RPMI7951 (cell line): ENCODE measurements at regions not wholly inside any gene's neighbourhood (a gene's known extent, or its start where the extent isn't known, plus 50 kb on each side); places are given as distances from the start of the nearest gene placed in this dataset.

Source experiments
- DNase-seq: peaks from one replicate; pipeline ENCODE4 v3.0.0-alpha.2; 2012; ENCODE audit warnings: low read depth

DNA sequence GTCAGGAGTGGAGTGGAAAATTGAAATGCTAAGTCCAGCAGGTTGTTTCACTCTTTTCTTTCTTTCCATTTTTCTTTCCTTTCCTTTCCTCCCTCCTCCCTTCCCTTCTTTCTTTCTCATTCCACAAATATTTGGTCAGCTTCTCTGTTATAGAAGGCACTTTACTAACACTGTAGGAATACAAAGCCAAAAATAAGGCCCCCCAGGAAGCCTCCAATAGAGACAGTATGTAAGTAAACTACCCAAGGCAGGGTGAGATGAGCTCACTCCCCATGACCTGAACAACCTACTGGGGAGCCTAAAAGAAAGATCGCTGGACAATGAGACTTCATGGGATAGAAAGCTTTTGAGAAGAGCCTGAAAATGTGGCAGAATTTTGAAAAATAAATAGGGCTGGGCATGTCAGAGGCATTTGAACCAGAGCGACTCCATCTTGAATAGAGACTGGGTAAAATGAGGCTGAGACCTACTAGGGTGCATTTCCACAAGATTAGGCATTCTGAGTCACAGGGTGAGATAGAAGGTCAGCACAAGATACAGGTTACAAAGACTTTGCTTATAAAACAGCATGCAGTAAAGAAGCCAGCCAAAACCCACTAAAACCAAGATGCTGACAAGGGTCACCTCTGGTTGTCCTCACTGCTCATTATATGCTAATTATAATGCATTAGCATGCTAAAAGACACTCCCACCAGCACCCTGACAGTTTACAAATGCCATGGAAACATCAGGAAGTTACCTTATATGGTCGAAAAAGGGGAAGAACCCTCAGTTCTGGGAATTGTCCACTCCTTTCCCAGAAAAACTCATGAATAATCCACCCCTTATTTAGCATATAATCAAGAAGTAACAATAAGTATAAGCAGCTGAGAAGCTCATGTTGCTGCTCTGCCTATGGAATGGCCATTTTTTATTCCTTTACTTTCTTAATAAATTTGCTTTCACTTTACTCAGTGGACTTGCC lies 158.9 kb upstream of the EGFLAM start:
- DNase-seq, result no peak

DNA sequence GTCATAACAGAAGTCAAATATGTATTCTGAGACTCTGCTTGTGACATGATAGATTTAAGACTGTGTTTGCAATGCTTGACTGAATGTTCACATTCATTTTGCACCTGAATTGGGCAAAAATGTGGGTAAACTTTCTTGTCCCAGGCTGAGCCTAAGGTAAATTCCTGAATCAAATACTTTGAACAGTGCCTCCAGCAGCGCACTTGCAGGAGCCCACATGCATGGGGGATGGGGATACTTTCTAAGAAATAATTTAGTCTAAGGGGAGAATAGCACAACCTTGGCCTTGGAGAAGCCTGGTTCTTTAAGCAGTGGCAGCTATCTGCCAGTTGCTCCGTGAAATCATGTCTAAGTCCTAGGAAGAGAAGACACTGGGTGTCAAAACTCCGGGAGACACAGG lies 163.5 kb upstream of the EGFLAM start:
- no peak for DNase-seq

DNA sequence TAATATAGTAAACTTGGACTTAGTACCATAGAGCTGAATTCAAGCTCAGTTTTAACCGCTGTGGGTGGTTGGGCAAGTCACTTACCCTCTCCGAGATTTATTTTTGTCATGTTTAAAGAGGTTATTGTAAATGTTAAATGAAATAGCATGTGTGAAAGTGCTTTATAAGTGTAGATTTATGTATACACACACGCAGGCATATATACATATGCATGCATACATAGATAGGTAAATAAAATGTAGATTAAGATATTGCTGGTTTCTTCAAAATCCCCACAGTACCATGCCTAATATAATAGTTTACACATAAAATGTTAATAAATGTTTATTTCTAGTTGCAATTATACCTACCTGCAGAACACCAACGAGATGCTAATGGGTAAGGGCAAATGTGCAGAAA lies 164.5 kb upstream of the EGFLAM start:
- no peak for DNase-seq

DNA sequence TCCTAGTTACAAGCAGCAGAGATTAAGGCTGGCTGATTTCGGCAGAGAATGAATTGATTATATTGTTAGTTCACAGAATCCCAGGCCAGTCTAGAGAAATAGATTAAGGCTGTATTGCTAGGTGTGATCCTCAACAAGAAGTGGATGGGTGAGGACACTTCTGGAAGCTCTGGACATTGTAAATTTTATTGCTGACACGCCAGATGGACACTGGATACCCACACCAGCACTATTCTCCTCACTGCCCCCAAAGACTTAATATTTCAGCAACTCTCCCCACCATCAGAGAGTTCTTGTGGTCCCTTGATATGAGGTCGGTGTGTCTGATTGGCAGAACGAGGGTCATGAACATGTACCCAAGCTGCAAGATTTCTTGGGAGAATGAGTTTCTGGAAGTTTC lies 171.6 kb upstream of the EGFLAM start:
- DNase-seq, result no peak

DNA sequence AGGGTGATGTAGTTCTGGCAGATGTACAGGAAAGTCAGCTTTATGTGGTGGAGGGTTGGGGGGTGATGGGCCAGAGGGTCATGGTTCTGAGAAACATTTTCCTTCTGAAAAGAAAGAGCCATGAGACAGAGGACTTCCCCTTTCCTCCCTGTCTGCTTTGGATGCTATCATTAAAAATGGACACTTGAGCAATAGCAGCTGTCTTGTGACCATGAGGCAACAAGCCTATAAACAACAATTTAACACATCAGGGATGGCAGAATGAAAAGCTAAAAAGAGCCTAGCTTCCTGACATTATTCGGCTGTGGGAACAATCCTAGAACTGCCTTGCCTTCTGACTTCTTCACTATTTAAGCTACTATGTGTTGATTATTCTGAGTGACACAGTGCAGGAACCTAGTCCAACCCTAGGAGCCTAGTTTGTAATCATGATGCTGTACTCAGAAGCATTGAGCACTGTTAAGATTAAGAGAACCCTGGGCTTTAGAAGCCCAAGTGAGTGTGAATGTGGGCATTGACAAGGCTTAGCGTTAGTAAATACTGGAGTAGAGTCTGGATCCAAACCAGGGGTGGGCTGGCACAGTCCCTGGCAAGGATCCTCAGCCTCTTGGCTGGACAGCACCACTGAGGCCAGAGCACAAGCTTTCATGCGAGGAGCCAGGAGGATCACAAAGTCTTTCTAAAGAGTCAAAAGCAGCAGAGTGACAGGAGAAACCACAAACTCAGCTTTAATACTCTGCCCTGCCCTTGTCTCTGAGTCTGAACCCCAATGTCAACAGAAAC lies 178.5 kb upstream of the EGFLAM start:
- DNase-seq, result no peak

DNA sequence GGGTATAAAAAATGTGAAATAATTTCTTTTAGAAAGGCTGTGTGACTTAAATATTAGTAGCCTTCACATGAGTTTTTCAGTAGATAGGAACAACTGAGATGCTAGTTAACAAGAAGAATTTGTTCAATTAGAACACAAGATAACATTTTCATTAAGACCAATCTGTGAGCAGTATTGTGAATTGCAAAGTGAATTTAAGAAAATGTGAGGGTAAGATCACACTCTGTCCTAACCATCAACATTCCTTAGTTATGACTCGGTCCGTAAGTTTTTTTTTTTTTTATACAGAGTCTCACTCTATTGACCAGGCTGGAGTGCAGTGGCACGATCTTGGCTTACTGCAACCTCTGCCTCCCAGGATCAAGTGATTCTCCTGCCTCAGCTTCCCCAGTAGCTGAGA lies 180.2 kb upstream of the EGFLAM start:
- peak; percentile 35 for DNase-seq

DNA sequence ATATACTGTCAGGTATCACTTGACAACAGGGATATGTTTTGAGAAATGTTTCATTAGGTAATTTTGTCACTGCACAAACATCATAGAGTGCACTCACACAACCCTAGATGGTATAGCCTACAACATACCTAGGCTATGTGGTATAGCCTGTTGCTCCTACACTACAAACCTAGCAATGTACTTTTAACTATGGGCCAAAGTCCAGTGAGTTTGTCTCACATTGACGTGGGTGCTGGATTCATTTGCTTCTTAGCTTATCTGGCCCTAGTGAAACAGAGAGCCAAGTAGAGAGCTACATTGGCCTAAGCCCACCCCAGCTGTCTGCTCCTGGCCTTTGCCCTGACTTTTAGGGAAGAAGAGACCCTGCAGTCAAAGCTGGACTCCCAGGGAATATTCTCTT lies 180.7 kb upstream of the EGFLAM start:
- DNase-seq, result no peak

DNA sequence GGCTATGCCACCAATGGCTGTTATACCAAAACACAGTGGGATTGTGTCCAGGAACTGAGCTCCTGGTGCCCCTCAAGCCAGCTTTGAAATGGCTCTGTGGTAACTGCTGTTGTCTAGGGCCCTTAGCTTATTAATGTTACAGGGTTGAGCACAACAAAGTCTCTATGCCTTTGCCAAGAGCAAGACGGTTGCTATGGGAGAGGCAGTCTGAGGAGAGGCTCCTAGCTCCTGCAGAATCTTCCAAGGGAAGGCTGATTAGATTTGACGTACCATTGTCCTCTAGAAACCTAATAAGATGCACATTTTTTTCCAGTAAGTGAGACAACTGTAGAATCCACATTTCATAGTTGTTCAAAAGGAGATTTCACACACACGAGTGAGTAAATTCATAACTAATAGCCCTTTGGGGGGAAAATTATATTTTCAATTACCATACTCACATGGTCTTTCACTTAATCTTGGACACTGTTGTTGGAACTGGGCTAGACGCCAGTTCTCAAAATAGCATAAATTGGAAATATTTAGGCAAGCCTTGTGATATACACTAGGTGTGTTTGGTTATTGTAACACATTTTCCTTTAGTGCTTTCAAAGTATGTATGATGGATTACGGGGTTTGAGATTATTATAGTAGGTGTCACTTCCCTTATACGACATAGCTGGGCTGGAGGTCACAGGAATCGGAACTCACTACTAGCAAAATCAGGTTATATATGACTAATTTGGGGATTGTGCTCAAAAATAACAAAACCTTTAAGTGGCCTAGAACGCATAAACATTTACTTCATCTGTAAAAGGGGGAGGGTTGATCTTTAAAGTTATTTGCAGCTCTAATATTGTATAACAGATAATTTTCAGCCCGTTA lies 186.3 kb upstream of the EGFLAM start:
- no peak for DNase-seq

DNA sequence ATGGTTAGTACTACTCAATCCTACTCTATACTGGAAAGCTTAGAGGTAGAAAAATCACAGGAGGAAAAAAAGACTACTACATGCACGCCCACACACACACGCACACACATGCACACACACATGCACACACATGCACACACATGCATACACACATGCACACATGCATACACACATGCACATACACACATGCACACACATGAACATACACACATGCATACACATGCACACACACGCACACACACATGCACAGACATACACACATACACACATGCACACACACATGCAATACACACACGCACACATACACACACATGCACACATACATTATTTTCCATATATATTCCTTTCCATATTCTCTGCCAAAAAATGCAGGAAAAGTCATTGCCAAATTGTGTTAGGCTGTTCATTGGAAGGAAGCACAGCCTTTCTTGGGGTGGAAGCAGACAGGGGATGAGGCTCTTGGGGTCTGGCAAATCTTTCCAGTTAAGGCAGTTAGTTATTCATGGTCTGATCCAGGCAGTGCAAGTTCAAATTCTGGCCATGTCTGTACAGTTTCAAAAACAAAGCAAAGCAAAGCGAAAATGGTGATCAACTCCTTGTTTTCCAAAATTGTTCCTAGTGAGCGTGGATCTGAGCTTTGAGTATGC lies 187.9 kb upstream of the EGFLAM start:
- no peak for DNase-seq

DNA sequence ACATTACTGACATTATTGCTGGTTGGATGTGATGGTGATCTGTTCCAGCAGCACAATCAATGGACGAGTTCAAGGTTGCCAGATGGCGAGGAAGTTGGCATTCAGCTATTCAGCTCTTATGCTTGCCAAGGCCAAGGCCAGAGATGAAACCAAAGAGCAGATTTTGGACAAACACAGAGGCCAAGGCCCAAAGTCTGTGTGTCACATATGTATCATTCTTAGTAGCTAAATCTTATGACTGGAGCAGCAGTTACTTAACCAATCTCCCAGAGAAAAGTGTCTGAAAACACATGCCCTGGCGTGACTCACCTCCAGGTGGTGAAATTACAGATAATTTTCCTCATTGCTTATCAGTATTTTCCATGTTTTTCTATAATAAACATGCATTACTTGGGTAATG lies 189.0 kb upstream of the EGFLAM start:
- DNase-seq, result peak; percentile 11

DNA sequence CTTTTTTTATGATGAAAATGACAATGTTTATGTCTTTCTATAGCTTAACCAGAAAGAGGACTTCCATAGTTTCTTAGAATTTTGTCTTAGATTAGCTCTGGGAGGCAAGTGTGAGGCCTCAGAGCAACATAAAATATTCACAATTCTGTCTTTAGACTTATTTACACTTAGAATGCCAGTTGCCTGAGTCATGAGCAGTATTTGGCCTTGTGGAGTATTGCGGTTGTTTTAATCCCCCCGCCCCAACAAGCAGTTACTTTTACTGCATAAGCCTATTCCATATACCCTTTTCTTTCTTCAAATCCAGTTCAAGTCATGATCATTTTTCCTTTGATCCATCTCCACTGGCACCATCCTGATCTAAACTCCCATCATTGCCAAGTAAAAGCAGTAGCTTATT lies 198.0 kb upstream of the EGFLAM start:
- peak; percentile 47 for DNase-seq

DNA sequence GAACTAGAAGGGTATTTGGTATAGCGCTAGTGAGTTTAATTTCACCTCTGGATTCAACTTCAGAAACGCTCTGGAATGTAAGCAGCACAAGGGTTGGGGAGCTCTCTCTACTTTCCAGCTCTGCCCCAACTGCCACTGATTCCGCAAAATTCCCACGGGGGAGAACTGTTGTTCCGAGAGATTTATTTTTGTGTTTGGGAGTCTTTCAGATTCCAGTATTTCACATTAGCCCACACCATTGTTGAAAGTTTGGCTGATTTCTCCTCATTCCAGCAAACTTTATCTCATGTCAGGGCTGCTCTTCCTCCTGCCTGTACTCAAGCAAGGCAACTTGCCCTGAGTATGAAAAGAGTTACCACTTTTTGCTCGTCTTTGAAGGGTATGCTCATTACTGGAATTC lies 198.5 kb upstream of the EGFLAM start:
- no peak for DNase-seq

DNA sequence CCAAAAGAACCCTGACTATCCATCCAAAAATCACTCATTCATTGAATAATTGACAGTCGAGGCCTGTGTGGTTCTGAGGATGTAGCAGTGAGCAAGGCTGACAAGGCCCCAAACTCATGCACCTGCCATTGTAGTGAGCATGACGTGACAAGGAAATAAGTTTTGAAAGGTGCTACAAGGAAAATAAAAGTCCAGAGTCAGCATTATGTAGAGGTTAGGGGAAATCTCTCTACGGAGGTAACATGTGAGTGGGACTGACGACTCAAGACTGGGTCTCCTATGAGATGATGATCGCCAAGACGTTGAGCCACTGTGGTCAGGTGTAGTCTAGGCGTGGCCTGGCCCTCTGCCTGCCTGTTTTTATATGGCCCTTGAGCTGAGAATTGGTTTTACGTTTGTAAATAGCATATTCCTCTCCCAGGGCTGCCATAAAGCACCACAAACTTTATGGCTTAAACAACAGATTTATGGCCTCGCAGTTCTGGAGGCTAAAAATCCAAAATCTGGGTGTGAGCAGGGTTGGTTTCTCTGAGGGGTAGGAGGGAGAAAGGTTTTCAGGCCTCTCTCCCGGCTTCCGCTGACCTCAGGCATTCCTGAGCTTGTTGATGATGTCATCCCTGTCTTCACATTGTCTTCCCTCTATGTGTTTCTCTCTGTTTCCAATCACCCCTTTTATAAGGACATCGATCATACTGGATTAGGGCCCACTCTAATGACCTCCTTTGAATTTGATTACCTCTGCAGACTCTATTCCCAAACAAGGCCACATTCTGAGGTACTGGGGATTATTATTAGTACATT lies 206.4 kb upstream of the EGFLAM start:
- no peak for DNase-seq

DNA sequence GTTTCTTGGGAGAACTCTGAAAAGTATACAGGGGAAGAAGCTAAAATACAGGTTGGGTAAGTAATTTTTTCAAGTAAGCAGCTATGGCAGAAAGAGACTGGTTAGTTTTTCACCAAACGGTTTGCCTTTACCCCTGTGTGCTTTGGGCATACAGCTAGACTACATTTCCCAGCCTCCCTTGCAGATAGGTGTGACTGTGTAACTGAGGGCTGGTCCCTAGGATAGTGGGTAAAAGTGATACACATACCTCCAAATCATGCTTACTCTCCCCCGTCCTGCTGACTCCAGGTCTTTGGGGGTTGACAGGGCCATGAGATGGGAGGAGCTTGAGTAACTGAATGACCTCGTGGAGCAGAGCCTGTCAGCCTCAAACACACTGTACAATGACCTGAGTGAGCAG lies 208.6 kb upstream of the GDNF start:
- no peak for DNase-seq

DNA sequence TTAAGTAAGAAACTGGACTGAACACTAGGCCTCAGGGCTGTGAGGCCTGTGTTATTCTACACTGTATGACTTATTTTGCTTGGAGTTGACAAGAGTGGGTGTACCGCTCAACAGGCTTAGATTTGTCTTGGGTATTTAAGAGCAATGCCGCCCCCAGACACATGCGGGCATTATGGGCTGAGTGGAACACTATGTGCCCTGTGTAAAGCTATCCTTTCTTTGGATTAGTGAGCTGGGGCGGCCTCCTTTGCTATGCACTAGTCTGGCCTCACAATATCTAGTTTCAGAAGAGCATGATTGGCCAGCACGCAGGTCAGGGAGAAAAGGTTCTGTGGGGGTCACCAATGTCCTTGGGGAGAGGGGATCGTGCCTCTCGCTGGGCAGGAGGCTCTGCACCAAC lies 206.3 kb upstream of the GDNF start:
- DNase-seq, result no peak

DNA sequence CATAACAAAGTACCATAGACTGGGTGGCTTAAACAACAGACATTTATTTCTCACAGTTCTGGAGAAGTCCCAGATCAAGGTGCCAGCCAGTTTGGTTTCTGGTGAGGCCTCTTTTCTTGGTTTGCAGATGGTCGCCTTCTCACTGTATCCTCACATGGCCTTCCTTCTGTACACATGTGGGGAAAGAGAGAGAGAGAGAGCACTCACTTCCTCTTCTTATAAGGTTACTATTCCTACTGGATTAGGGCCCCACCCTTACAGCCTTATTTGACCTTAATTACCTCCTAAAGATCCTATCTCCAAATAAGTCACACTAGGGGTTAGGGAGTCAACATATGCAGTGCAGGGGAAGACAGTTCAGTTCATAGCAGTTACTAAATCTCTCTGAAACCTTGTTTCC lies 205.6 kb upstream of the GDNF start:
- no peak for DNase-seq

DNA sequence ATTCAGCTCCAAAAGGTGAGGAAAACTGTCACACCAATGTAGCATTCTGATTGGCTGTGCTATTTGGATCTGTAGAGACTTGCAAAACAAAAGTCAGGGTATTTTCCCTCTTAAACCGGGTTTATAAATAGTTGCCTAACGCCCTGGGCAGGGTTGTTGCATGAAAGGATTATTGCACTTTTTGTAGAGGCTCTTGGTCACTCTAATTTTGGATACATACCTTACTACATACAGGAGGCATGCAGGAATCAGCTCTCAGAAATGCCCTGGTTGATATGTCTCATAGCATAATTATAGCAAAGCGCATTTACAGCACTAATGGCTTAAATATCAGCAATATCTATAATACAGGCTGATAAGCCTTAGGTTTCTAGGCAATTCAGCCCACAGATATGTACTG lies 200.0 kb upstream of the GDNF start:
- no peak for DNase-seq

DNA sequence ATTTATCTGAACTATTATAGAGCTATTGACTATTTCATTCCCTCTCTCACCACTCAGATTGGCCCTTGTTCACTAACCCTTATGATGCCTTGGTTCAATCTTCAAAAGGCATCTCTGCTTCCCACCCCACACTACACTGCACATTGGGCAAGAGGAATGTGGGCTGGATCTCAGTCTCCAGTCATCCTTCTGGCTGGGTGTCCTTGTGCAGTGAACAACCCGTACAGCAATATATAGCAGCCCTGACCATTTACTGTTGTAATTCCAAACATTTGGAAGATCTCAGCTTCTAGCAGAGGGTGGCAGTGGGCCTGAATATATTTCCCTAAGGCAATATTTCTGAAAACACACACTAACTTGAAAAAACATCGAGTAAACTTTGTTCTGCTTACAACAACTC lies 199.2 kb upstream of the GDNF start:
- no peak for DNase-seq

DNA sequence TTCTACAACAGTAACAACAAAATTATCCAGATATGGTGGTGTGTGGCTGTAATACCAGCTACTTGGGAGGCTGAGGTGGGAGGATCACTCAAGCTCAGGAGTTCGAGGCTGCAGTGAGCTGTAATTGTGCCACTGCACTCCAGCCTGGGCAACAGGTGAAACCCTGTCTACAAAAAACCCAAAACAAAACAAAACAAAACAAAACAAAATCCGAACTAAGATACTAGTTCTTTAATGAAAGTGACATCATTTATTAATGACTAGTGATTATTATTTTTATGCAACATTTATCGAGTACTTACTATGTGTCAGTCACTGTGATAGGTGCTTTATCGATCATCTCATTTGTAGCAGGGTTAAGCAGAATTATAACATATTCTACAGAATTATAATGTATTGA lies 196.9 kb upstream of the GDNF start:
- no peak for DNase-seq

DNA sequence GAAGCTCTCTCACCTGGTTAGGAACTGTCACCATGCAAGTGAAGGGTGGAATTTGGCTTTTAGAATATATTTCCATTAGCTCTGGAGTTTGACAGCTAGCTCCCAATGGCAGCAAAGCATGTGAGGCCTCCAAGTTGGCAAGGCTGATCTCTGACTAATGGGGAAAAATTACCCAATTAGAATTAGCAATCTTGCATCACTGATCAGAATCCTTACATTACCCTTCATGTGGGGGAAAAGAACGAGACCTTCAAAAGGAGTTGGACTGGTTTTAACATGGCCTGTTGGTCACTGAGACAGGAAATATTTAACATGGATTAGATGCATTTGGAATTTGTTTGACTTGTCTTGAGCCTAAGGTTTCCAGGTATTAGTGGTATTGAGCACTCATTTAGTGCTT lies 192.3 kb upstream of the GDNF start:
- no peak for DNase-seq

DNA sequence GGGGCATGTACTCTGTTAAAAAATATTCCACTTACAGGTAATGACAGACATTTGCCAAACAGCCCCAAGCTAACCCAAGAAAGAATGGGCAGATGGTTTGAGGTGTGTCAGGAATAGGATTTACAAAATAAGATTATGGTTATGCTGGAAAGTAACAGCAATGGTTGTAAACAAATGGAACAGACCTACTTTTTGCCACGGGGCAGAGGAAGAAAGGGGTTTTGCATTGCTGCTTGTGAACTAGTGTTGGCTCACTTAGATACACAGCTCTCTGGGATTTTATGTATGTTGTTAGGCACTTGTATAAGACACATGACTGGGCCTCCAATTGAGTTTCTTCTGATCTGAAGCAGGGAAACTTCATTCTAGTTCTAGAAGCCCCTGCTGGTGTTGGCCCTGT lies 191.5 kb upstream of the GDNF start:
- no peak for DNase-seq
